ENCODE measurements at regions not wholly inside any gene's neighbourhood (a gene's known extent, or its start where the extent isn't known, plus 50 kb on each side); places are given as distances from the start of the nearest gene placed in this dataset.

GRCh38 chr2:224181534-224182155 is 142.6 kb upstream of the SERPINE2 start:
- H3K36me3 ChIP-seq: no peaks in the 10 kb centered on the region
- H3K27ac ChIP-seq: no peak overlapping the region
- TF ChIP-seq EP300 (IDR thresholded peaks at IDR 0.05; ENCODE audit: low read depth): no peak
- no peak for TF ChIP-seq POLR2AphosphoS5 (IDR thresholded peaks at IDR 0.05)
- TF ChIP-seq POLR2A (IDR thresholded peaks at IDR 0.05): no peak
- no peak for TF ChIP-seq CTCF (IDR thresholded peaks at IDR 0.05)
- in situ Hi-C loops (cut with MboI; ENCODE audit: low pct_ligation_motif_present in 1 of 4, low pct_unique_long_range_greater_than_20kb in 1 of 4, low sequenced_read_pairs in 3 of 4): no loop called here
- H3K27me3 ChIP-seq: no peaks in the 10 kb centered on the region
- no peak for DNase-seq
- 83 to 85% methylated on average over 5 to 6 of the region's 6 CpGs for WGBS, 2 donors (ENCODE audit: low coverage in 1 of 2)
- no peak overlapping the region for H3K4me3 ChIP-seq
- H3K9me3 ChIP-seq: no peaks in the 10 kb centered on the region
- no peaks in the 10 kb centered on the region for H3K4me1 ChIP-seq
- intact Hi-C loops (cut with DNase I; ENCODE audit: low total_unique reads): no loop called here

- DNase-seq: no peak
- no peaks in the 10 kb centered on the region for H3K36me3 ChIP-seq
- TF ChIP-seq EP300 (IDR thresholded peaks at IDR 0.05; ENCODE audit: low read depth) (no peak), CTCF (IDR thresholded peaks at IDR 0.05) (no peak), POLR2AphosphoS5 (IDR thresholded peaks at IDR 0.05) (no peak), POLR2A (IDR thresholded peaks at IDR 0.05) (no peak)
- in situ Hi-C loops (cut with MboI; ENCODE audit: low pct_ligation_motif_present in 1 of 4, low pct_unique_long_range_greater_than_20kb in 1 of 4, low sequenced_read_pairs in 3 of 4) (no loop called here), intact Hi-C loops (cut with DNase I; ENCODE audit: low total_unique reads) (no loop called here)
- WGBS, 2 donors (ENCODE audit: low coverage in 1 of 2): 60 to 79% methylated on average over 1 to 4 of the region's 4 CpGs
- no peaks in the 10 kb centered on the region for H3K27me3 ChIP-seq
- H3K27ac ChIP-seq: no peak overlapping the region
- H3K9me3 ChIP-seq: no peaks in the 10 kb centered on the region
- no peaks in the 10 kb centered on the region for H3K4me1 ChIP-seq
- H3K4me3 ChIP-seq: no peak overlapping the region
Measured at GRCh38 chr2:224180810-224181209, 141.7 kb upstream of the SERPINE2 start.

- DNase-seq: no peak
- in situ Hi-C loops (cut with MboI; ENCODE audit: low pct_ligation_motif_present in 1 of 4, low pct_unique_long_range_greater_than_20kb in 1 of 4, low sequenced_read_pairs in 3 of 4): no loop called here
- intact Hi-C loops (cut with DNase I; ENCODE audit: low total_unique reads): no loop called here
- no peak for TF ChIP-seq POLR2AphosphoS5 (IDR thresholded peaks at IDR 0.05)
- TF ChIP-seq CTCF (IDR thresholded peaks at IDR 0.05): no peak
- TF ChIP-seq POLR2A (IDR thresholded peaks at IDR 0.05): no peak
- TF ChIP-seq EP300 (IDR thresholded peaks at IDR 0.05; ENCODE audit: low read depth): no peak
- H3K27ac ChIP-seq: no peak overlapping the region
- H3K9me3 ChIP-seq: no peaks in the 10 kb centered on the region
- H3K27me3 ChIP-seq: no peaks in the 10 kb centered on the region
- H3K4me3 ChIP-seq: no peak overlapping the region
- no peaks in the 10 kb centered on the region for H3K4me1 ChIP-seq
- 33 to 44% methylated on average over 1 to 4 of the region's 4 CpGs for WGBS, 2 donors (ENCODE audit: low coverage in 1 of 2)
- no peaks in the 10 kb centered on the region for H3K36me3 ChIP-seq
Measured at GRCh38 chr2:224178056-224178455, 139.0 kb upstream of the SERPINE2 start.

- TF ChIP-seq POLR2A (IDR thresholded peaks at IDR 0.05) (no peak), EP300 (IDR thresholded peaks at IDR 0.05; ENCODE audit: low read depth) (no peak), CTCF (IDR thresholded peaks at IDR 0.05) (no peak), POLR2AphosphoS5 (IDR thresholded peaks at IDR 0.05) (no peak)
- H3K9me3 ChIP-seq: no peaks in the 10 kb centered on the region
- no peak overlapping the region for H3K27ac ChIP-seq
- WGBS, 2 donors (ENCODE audit: low coverage in 1 of 2): 17 to 76% methylated on average over 1 to 2 of the region's 2 CpGs
- no peaks in the 10 kb centered on the region for H3K36me3 ChIP-seq
- in situ Hi-C loops (cut with MboI; ENCODE audit: low pct_ligation_motif_present in 1 of 4, low pct_unique_long_range_greater_than_20kb in 1 of 4, low sequenced_read_pairs in 3 of 4) (no loop called here), intact Hi-C loops (cut with DNase I; ENCODE audit: low total_unique reads) (no loop called here)
- no peaks in the 10 kb centered on the region for H3K27me3 ChIP-seq
- no peak for DNase-seq
- no peaks in the 10 kb centered on the region for H3K4me1 ChIP-seq
- H3K4me3 ChIP-seq: no peak overlapping the region
Measured at GRCh38 chr2:224175538-224175937, 136.5 kb upstream of the SERPINE2 start.

All from transverse colon (tissue), 4 donors.